GM19239 (cell line): ENCODE measurements at regions not wholly inside any gene's neighbourhood (a gene's known extent, or its start where the extent isn't known, plus 50 kb on each side); places are given as distances from the start of the nearest gene placed in this dataset.

ENCODE experiments used
- DNase-seq: peaks from one replicate; pipeline ENCODE4 v3.0.0; 2011; ENCODE audit warnings: low spot score; ENCODE audit not compliant: insufficient read length
- FAIRE-seq: peaks from 2 replicates; lab custom pipeline; 2011; peaks lifted over from hg19 to GRCh38; lab: Jason Lieb, UNC

- DNase-seq, result no peak
- FAIRE-seq, result no peak
Observed at GRCh38 chr7:88363869-88364268, 57.2 kb upstream of the STEAP4 start.

- DNase-seq, result no peak
- FAIRE-seq, result peak; percentile 37
Observed at GRCh38 chr7:88363249-88363648, 56.6 kb upstream of the STEAP4 start.

GRCh38 chr7:88361357-88361756 lies 54.7 kb upstream of the STEAP4 start:
- FAIRE-seq, result no peak

GRCh38 chr7:88358881-88359280 lies 52.2 kb upstream of the STEAP4 start:
- DNase-seq (no peak), FAIRE-seq (no peak)

More at GRCh38 chr7:88361357-88361756, 54.7 kb upstream of the STEAP4 start:
- DNase-seq, result no peak

GRCh38 chr7:88358526-88358838 lies 51.8 kb upstream of the STEAP4 start:
- FAIRE-seq (no peak), DNase-seq (no peak)

- FAIRE-seq (no peak), DNase-seq (no peak)
Observed at GRCh38 chr7:88357781-88358525, 51.3 kb upstream of the STEAP4 start.

GRCh38 chr7:88357294-88357693 lies 50.6 kb upstream of the STEAP4 start:
- DNase-seq (no peak), FAIRE-seq (no peak)
